M059J (cell line): ENCODE measurements at regions not wholly inside any gene's neighbourhood (a gene's known extent, or its start where the extent isn't known, plus 50 kb on each side); places are given as distances from the start of the nearest gene placed in this dataset.
A peak's percentile ranks its signal among the peaks of the same experiment; 100 is the strongest.
"Not testable (repeated sequence)": the region's sequence is repeated elsewhere in the genome, so short reads cannot be mapped to it uniquely, and the experiment has no call there.

Experiments used
- DNase-seq: peaks from one replicate; pipeline ENCODE4 v3.0.0-alpha.2; 2012; ENCODE audit warnings: low read depth

DNA sequence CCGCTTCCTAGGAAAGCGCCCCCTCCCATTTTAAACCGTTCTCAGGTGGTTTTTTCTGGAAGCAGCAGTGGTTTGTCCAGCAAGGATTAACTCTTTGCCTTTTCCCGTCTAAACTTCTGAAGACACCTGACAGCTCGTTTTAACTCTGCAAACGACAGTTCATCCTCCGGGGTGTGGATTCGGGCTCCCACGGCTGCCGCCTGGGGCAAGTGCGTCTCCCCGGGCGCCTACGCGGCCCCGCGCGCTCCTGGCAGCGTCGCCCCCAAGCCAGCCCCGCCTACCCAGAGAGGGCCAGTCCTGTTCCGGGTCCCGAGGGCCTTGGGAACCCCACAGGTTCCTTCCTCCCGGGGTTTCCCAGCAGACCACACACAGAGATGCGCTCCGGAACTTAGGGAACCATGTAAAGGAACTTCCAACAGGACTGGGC is 54.4 kb downstream of the PRR18 start:
- DNase-seq, result no peak

DNA sequence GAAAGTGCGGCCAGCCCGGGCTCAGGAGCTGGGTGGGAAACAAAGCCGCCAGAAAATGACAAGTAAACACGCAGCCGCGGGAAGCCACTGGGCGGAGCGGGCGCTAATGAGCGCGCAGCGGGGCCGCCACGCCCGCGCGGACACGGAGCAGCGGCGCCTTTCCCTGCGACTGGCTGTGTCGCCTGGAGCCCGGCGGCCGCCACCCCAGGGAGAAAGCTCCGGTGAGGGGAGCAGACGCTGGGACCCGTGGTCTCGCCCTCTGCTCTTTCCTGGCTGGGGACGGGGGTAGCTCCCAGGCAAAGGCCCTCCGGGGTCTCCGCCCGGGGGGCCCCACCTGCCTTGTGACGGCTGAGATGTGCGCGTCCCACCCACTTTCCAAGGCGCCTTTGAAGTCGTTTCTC is 54.9 kb downstream of the PRR18 start:
- no peak for DNase-seq

DNA sequence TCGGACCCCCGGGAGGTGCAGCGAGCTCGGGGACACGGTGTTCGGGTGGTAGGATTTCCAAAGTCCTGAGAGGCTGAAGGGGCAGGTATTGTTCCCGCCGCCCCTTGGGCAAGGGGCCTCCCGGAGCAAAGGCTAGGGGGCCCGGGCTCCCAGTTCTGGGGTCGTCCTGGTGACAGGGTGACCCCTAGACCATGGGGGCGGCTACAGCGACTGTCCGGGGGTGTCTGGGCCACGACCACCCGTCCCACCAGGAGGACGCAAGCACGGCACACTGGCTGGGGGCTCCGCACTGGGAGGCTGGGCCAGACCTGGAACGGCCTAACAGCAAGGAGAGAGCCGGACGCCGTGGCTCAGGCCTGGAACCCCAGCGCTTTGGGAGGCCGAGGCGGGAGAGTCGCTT is 55.6 kb downstream of the PRR18 start:
- no peak for DNase-seq

DNA sequence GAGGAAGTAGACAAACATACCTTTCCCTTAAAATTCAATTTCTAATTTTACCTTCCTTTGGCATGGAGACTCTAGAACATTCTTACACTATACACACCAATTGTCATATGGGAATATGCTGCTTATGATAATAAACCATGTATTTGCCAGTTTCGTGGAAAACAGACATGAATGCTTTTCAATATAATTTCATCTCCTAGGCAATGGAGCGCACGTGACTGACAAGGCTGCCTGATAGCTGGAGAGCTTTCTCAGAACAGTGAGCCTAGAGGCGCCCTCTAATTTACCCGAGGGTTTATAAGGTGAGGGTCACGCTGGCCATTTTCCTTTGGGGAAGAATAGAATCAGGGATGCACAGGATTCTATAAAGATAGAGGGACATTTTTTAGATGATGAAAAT is 56.5 kb downstream of the PRR18 start:
- no peak for DNase-seq

DNA sequence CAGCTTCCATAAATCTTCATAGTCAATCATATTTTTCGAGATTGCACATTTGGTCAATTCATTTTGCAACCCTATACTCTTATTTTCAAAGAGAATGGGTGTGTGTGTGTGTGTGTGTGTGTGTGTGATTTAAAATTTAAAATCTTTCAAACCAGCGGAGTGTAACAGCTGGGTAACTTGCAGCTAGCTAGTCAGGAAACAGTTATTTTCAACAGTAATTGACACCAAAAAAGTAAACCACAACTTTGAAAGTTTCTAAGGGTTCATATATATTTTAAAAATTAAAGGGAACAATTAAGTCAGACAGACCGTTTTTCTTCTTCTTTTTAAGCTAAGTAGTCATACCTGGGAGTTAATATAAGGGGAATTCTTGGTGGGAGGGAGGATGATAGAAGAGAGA is 57.0 kb downstream of the PRR18 start:
- DNase-seq, result no peak

DNA sequence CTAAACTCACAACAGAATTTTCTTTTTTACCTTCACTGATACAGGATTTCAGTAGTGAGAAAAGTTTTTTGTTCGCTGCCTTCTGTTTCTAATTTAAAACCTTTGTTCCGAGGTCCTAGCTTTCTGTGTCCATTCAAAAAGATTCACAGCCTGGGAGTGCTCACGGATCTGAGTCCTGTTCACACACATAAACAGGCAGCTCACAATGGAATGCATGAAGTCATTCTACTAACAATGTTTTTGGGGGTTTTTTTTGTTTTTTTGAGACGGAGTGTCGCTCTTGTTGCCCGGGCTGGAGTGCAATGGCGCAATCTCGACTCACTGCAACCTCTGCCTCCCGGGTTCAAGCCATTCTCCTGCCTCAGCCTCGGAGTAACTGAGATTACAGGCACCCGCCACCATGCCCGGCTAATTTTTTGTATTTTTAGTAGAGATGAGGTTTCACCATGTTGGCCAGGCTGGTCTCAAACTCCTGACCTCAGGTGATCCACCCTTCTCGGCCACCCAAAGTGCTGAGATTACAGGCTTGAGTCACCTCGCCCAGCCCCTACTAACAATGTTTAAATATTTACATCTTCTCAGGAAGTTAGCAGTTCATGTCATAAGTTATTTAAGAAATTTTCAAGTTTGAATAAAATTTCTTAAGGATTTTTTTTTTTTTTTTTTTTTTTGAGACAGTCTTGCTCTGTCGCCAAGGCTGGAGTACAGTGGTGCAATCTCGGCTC is 59.0 kb downstream of the PRR18 start:
- DNase-seq, result not testable (repeated sequence)

DNA sequence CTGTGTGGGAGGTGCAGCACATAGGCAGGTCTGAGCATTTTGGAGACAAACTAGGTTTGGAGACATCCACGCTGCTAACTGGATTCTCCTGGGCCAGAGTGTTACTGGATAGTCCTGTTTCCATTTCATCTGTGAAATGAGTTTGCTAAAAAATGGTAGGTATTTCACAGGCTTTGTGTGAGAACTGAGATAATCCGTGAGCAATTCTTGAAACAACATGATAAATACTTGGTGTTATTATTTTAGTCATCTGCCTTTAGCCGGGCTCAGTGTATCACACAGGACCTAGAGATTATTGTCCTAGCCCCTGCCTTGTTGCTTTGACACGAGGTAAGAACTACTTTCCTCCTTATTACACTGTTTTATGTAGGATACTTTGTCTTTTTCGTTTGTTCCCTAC is 63.0 kb downstream of the PRR18 start:
- no peak for DNase-seq

DNA sequence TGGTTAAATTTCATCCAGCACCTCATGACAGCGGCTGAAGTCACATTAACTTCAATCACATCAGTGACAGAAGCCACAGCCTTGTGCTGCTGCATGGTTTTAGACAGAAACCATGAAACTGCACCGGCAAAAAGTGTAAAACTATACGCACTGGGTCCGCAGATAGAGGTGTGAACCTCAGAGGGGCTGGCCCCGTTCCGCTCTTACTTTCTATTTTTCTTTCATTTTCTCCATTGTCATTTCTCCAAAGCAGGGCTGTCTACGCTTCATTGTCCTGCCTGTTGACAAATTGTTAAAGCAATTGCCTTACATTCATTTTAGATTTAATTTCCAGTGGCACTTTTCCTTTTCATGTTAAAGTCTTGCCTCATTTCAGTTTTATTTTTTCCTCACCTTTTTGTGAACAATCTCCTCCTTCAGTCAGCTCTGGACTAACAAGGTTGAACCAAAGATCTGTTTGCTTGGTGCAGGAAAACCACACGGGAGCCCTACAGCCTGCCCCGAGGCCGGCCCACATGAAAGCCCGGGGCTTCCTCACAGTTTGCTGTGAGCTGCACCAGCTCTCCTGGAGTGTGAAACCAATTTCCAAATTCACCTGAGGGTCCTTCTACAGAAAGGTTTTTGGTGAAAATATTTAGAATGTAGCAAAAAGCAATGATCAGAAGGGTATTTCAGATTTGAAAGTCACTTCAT is 63.7 kb downstream of the PRR18 start:
- DNase-seq, result no peak

DNA sequence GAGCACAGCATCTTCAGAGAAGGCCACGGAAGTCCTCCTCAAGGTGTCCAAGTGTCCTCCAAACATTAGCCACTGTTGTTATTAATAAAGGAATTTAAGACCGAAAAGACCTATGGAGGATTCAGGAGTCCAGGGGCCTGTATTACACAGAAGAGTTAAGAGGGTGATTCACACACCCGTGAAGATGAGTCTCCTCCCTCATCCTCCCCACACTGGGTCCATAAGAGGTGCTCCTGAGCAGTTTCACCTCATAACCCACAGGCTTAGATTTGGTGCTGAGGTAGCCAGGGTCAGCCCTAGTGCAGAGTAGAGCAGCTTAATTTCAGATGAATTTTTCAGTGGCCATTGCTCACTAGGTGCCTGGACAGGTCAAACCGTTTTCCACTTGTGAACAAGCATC is 65.3 kb downstream of the PRR18 start:
- DNase-seq, result no peak

DNA sequence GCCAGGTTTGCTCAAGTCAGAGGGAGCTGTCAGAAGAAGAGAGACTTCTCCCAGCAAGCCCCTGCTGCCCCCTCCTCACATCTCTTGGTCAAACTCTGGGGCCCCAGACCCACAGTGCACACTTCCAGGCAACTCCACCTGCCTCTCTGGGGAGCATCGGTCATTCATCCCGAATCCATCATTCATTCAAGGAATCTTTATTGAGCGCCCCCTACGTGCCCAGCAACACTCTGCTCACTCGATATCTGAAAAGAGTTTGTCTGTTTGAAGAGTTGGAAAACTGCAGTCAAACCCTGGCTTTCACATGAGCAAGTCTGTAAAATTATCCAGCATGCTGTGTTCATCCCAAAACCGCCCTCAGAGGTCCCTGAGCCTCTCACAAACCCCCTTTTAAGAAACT is 66.2 kb downstream of the PRR18 start:
- DNase-seq, result no peak

DNA sequence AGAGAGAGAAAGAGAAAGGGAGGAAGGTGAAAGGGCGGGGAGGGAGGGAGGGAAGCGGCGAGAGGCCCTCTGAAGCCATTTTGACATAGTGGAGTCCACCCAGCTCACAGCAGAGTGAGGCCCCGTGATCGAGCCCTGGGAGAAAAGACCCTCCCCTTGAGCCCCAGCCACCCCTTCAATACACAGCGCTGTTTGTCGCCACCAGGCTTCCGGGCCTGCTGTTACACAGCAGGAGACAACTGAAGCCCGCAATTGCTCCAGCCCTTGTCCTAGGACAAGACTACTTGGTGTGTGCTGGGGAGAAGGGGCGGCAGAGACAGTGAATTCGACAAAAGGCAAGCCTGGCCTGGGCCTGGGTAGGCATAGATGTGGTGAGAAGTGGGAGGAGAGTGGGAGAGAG is 67.3 kb downstream of the PRR18 start:
- DNase-seq, result no peak

DNA sequence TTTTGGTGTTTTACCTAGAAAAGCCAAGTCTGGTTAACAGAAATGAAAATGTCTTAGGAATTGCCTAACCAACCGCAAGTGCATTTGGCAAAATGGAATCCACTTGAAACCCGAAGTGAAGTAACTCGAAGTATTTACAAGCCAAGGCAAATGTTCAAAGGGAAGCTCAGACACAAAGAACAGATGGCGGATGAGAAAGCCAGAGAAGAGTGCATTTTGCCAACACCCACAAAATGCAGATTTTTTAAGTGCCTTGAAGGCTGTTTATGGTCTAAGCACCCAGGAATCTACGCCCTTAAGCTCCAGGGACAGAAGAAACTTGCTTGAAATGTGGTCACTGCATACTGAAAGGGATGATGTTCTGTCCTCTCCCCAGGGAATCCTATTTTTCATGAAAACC is 70.0 kb upstream of the TBXT start:
- no peak for DNase-seq

DNA sequence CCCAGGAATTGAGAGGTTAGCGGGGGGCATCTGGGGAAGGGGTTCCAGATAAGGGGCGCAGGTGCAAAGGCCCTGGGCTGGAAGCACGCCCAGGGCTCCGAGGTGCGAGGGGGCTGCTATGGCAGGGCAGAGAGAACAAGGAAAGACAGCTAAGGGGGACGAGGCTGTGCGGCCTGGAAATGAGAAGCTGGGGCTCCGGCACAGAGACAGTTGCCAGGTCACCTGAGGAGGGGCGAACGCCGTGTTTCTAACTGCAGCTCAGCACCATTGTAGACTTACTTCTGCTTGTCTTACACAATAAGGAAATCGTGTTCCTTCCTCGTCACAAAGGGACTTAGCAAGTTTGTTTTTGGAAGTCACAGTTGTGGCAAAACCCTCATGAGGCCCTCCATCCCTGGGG is 68.9 kb upstream of the TBXT start:
- DNase-seq, result no peak

DNA sequence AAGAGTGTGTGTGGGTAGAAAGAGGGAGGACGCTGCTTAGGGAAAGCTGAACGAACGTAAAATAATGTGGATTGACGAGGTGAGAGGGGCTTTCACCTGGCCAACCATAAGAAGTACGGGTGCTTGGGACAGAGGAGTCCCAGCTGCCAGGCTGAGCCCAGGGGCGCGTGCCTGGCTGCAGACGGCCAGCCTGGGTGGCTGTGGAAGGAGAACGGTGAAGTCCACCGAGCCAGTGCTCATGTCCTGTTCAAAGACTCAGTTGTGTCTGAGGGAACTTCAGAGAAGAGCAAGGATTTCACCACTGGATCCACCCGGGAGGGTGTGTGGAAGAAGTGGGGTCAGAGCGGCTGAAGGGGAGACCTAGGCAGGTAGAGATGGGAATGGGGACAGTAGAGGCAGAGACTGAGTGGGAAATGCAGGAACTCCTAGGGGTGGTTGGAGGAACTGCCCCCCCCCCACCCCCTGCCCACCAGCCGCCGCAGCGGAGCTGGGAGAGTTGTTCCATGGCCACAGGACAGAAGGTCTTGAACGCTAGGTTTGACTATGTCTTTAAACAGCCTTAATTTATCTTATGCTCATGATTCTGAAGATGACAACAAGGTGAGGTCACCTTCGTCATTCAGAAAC is 68.1 kb upstream of the TBXT start:
- no peak for DNase-seq

DNA sequence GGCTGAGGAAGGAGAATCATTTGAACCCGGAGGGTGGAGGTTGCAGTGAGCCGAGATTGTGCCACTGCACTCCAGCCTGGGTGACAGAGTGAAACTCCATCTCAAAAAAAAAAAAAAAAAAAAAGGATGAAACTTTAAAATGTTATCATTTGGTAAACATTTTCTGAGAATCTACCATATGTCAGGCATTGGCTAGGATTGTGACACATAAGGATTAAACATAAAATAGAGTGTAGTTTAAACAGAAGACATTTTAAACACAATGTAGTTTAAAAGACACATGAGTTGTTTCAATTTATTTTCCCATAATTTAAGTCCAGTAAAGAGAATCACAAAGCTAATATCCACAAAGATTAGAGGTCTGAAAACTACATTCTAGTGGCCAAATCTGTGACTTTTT is 63.5 kb upstream of the TBXT start:
- not testable (repeated sequence) for DNase-seq

DNA sequence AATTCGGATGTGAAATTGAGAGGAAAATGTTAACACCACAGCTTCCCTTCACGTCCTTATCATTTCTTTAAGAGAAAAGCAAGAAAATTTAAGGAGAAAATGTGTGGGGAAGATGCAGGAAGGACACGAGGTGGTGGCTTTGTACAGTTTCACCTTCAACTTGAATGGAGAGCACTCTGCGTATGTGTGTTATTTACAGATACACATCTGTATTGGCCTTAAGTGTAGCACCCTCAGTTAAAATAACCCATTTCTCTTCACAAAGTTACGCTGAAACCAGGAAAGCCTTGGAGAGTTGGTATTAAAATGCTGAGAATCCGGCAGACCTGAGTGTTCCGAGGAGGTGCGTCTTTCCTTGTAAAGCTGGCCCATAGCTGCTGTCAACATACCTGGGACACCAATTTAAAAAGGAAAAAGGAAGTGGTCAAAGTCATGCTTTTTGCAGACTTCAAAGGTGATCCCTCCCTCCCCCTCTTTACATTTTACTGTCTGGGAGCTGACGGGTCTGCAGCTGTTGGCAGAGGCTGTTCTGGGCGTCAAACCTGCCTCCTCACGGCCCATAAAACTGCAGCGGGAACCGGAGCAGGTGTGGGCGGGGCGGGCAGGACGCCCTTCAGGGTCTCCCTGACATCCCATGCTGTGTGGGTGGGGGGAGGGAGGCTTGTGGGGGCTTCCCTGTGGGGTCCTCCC is 61.3 kb upstream of the TBXT start:
- no peak for DNase-seq

DNA sequence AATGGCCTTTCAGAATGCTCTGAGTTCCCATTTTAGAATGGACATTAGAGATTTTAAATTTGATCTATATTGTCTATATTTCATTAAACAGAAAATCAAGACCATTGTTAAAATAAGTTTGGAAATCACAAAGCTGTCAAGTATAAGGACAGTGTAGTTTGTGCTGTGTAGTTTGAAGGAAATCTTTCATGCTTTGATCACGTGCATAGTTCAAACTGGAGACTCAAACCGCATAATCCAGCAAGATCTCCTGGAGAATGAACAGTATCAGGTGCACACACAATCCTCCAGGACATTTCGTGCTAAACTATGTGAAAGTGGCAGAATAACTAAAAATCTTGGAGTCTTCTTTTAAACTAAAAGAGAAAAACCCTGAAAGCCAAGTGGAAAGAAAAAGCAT is 60.8 kb upstream of the TBXT start:
- no peak for DNase-seq

DNA sequence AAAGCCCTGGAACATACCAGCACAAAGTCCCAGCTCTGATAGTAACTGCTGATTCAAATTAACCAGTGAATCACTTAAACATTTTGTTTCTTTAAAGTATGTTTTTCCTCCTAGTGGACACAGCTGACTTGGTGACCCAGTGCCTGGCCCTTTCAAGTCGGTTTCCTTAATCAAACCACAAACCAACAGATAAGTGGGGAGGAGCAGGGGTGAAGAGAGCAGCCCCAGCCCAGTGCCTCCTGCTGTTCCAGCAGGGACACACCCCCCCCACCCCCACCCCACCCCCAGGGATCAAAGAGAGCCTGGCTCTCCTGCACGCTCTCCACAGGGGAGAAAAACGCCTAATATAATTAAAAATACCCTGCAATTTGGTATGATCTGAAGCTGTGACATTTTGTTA is 55.4 kb upstream of the TBXT start:
- no peak for DNase-seq

DNA sequence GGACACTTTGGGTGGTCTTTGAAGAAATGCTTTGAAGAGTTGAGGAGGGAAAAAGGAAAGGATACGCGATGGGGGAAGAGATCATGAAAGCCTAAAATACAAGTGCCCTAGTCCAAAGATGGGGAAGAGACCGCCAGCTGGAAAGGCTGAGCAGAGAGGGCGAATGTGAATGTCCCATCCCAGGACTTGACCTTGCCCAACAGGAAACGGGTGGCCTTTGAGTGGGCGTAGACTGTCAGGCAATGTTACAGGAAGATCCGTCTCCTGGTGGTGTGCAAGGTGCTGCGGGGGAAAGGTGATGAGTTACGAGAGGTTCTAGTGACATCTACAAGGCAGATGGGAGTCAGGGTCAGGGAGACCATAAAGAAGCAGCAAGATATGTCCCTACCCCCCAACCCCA is 55.0 kb upstream of the TBXT start:
- no peak for DNase-seq

DNA sequence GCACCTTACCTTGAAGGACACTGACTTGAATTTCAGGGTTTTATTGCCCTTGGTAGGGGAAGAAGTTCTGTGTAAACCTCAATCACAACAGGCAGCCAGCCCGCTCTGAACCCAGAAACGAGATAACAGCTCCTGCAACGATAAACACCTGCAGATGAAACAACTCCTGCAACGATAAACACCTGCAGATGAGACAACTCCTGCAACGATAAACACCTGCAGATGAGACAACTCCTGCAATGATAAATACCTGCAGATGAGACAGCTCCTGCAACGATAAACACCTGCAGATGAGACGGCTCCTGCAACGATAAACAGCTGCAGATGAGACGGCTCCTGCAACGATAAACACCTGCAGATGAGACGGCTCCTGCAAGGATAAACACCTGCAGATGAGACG is 54.0 kb upstream of the TBXT start:
- no peak for DNase-seq

DNA sequence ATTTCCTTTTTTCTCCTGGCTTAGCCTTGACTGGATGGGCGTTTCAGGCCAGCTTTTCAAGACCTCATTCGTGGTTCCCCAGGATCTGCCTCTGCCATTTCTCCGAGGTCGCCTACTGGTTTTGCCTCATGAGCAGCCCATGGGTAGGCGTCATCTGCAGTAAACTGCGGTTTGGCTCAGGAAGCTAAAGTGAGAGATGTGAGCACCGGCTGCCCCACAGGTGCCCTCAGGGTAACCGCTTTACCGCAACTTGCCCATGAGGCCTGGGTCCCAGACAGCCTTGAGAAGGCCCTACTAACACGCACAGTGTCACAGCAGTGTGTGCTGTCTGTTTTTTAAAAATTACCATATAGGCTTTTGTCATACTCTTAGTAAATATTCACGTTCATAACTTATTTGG is 53.4 kb upstream of the TBXT start:
- peak; percentile 34 for DNase-seq
